VCaP (cell line): ENCODE measurements at regions not wholly inside any gene's neighbourhood (a gene's known extent, or its start where the extent isn't known, plus 50 kb on each side); places are given as distances from the start of the nearest gene placed in this dataset.

Experiments used
- H3K27ac ChIP-seq: fragments of 450-650 bp; 2 replicates; pipeline ENCODE4 v1.5.1; 2017
- CTCF ChIP-seq: fragments of 450-650 bp; conservative IDR thresholded peaks from 2 replicates; pipeline ENCODE4 v1.5.1; 2017; ENCODE audit warnings: mild to moderate bottlenecking, moderate library complexity

- no peak for TF ChIP-seq CTCF
- H3K27ac ChIP-seq, result no peak overlapping the region
Observed at GRCh38 chr2:22878121-22878520, 506.9 kb upstream of the KLHL29 start.

GRCh38 chr2:22879009-22879863 is 505.7 kb upstream of the KLHL29 start:
- H3K27ac ChIP-seq, result no peak overlapping the region
- TF ChIP-seq CTCF, result no peak

GRCh38 chr2:22880161-22880560 is 504.8 kb upstream of the KLHL29 start:
- no peak overlapping the region for H3K27ac ChIP-seq
- no peak for TF ChIP-seq CTCF

GRCh38 chr2:22882011-22882410 is 503.0 kb upstream of the KLHL29 start:
- no peak for TF ChIP-seq CTCF
- H3K27ac ChIP-seq, result no peak overlapping the region

- no peak for TF ChIP-seq CTCF
- no peak overlapping the region for H3K27ac ChIP-seq
Observed at GRCh38 chr2:22882643-22883042, 502.3 kb upstream of the KLHL29 start.

- H3K27ac ChIP-seq, result no peak overlapping the region
- TF ChIP-seq CTCF, result no peak
Observed at GRCh38 chr2:22883054-22883453, 501.9 kb upstream of the KLHL29 start.

- no peak for TF ChIP-seq CTCF
- no peak overlapping the region for H3K27ac ChIP-seq
Observed at GRCh38 chr2:22885245-22885644, 499.7 kb upstream of the KLHL29 start.
